ENCODE measurements at regions not wholly inside any gene's neighbourhood (a gene's known extent, or its start where the extent isn't known, plus 50 kb on each side); places are given as distances from the start of the nearest gene placed in this dataset.
"Not testable (repeated sequence)": the region's sequence is repeated elsewhere in the genome, so short reads cannot be mapped to it uniquely, and the experiment has no call there.

- no peak for DNase-seq (ENCODE audit: low spot score)
These were observed 1366.0 kb downstream of the UQCRFS1 start for GRCh38 chr19:27846944-27847343.

- DNase-seq (ENCODE audit: low spot score): no peak
These were observed 1368.7 kb downstream of the UQCRFS1 start for GRCh38 chr19:27844261-27844660.

- no peak for DNase-seq (ENCODE audit: low spot score)
These were observed 1369.1 kb downstream of the UQCRFS1 start for GRCh38 chr19:27843861-27844260.

GRCh38 chr19:27833031-27833430 is 1379.9 kb downstream of the UQCRFS1 start:
- DNase-seq (ENCODE audit: low spot score): no peak

- no peak for DNase-seq (ENCODE audit: low spot score)
These were observed 1384.1 kb downstream of the UQCRFS1 start for GRCh38 chr19:27828829-27829228.

- DNase-seq (ENCODE audit: low spot score): no peak
These were observed 1388.8 kb downstream of the UQCRFS1 start for GRCh38 chr19:27824108-27824507.

GRCh38 chr19:27822336-27822735 is 1390.6 kb downstream of the UQCRFS1 start:
- no peak for DNase-seq (ENCODE audit: low spot score)

- DNase-seq (ENCODE audit: low spot score): no peak
These were observed 1391.4 kb downstream of the UQCRFS1 start for GRCh38 chr19:27821418-27822018.

- no peak for DNase-seq (ENCODE audit: low spot score)
These were observed 1397.0 kb downstream of the UQCRFS1 start for GRCh38 chr19:27815985-27816384.

GRCh38 chr19:27814834-27815233 is 1398.1 kb downstream of the UQCRFS1 start:
- not testable (repeated sequence) for DNase-seq (ENCODE audit: low spot score)

GRCh38 chr19:27814274-27814673 is 1398.7 kb downstream of the UQCRFS1 start:
- DNase-seq (ENCODE audit: low spot score): not testable (repeated sequence)

- DNase-seq (ENCODE audit: low spot score): no peak
These were observed 1406.4 kb downstream of the UQCRFS1 start for GRCh38 chr19:27806471-27807070.

- no peak for DNase-seq (ENCODE audit: low spot score)
These were observed 1407.1 kb downstream of the UQCRFS1 start for GRCh38 chr19:27805848-27806247.

GRCh38 chr19:27802293-27802692 is 1410.7 kb downstream of the UQCRFS1 start:
- not testable (repeated sequence) for DNase-seq (ENCODE audit: low spot score)

GRCh38 chr19:27796540-27796939 is 1416.4 kb downstream of the UQCRFS1 start:
- DNase-seq (ENCODE audit: low spot score): no peak

- DNase-seq (ENCODE audit: low spot score): no peak
These were observed 1416.9 kb downstream of the UQCRFS1 start for GRCh38 chr19:27796073-27796472.

- no peak for DNase-seq (ENCODE audit: low spot score)
These were observed 1417.6 kb downstream of the UQCRFS1 start for GRCh38 chr19:27795369-27795768.

- no peak for DNase-seq (ENCODE audit: low spot score)
These were observed 1418.4 kb downstream of the UQCRFS1 start for GRCh38 chr19:27794494-27795042.

- DNase-seq (ENCODE audit: low spot score): peak; percentile 95
These were observed 1419.1 kb downstream of the UQCRFS1 start for GRCh38 chr19:27793644-27794493.

GRCh38 chr19:27793128-27793643 is 1419.8 kb downstream of the UQCRFS1 start:
- peak; percentile 74 for DNase-seq (ENCODE audit: low spot score)

- no peak for DNase-seq (ENCODE audit: low spot score)
These were observed 1420.3 kb downstream of the UQCRFS1 start for GRCh38 chr19:27792576-27793127.

Measured in left forelimb (tissue), 1 donor.